Activated CD4-positive, alpha-beta T cell treated with anti-CD3 and anti-CD28 coated beads, Interleukin-2, amount 50 U/mL, for 16 hours (primary cell): ENCODE measurements at regions not wholly inside any gene's neighbourhood (a gene's known extent, or its start where the extent isn't known, plus 50 kb on each side); places are given as distances from the start of the nearest gene placed in this dataset.
"Not testable (repeated sequence)": the region's sequence is repeated elsewhere in the genome, so short reads cannot be mapped to it uniquely, and the experiment has no call there.

Source experiments
- DNase-seq: peaks from one replicate; pipeline ENCODE4 v3.0.0-alpha.2; 2020

DNA sequence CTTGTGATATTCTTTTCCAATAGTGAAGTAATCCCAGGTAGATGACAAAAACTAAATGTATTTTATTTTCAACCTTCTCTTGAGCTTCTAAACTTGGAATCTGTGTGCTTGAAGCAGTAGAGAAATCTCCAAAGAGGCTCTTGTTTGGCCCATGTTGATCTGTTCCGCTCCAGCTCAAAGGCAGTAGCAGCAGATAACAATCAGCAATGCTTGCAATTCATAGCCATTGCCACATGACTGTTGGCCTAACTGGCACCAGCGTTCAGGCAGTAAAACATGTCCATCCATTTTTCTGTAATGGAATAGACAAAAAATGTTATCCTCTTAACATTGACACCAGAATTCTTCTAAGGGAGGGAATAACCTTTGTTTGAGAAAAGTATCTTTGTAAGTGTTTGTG is 270.7 kb upstream of the MSX2 start:
- no peak for DNase-seq

DNA sequence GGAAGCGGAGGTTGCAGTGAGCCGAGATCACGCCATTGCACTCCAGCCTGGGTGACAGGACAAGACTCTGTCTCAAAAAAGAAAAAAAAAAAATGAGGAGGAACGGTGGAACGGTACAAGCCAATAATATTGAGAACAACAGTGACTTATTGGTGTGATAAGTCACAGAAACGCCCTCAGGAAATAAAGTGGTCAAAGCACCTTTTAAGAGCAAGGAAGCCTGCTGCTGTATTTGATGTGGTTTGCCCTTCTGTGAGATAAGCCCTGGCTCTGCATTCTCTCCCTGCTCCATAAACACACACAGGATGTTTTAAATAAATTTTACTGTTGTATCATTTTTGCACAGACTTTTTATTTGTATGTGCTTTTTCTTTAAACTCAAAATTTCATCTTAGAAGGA is 269.9 kb upstream of the MSX2 start:
- DNase-seq: peak; percentile 5

DNA sequence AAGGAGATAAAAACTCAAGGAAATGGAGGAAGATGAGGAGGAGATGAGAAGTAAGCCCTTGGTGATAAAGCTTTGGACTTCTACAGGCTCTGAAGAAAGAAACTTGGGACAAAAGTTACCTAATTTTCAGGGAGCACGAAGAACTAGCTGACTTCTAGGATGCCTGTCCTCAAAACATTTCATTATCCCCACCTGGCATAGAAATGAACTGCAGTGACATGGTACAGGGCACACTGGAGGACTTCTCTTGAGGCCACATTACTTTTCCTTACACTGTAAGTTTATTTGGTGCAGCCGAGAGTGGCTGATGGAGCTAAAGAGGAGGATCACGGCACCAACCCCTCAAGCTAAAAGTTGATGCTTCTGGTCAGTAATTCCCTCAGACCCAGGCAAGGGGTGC is 269.5 kb upstream of the MSX2 start:
- DNase-seq: no peak

DNA sequence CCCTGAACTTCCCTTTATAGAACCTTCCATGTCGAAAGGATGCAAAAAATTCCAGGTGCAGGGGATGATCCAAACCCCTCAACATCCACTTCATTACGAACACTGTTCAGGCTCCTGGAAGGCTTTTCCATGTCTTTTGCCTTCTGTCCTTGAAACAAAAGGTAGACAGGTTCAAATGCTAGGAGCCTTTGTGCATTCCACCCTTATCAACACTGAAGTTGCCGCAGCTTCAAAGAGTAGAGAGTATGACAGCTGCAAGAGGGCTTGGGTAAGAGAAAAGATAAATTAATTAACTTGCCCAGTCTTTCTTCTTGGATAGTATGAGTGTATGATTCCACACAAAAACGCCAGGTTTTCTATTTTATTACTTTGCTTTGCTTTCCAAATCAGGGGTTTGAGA is 269.1 kb upstream of the MSX2 start:
- DNase-seq: no peak

DNA sequence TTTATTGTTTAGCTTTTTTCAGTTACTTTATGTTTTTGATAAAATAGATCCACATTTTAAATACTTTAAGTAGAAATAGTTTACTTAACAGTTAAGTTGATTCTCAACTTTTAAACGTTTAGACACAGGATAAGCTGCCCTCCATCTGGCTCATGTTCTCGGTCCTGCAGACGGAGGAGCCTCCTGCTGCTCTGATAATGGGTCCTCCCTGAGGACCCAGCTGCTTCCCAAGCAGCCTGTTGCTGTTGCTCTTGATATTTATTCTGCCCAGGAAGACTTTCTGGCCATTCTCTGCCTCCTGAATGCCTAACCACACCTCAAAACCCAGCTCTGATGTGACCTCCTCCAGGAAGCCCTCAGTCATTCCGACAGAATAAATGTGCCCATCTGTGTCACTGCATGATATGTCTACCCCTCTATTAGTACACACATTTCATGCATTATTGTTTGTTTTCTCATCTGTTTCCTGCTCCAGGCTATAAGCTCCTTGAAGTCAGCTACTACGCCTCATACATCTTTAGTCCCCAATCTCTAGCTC is 267.2 kb upstream of the MSX2 start:
- no peak for DNase-seq

DNA sequence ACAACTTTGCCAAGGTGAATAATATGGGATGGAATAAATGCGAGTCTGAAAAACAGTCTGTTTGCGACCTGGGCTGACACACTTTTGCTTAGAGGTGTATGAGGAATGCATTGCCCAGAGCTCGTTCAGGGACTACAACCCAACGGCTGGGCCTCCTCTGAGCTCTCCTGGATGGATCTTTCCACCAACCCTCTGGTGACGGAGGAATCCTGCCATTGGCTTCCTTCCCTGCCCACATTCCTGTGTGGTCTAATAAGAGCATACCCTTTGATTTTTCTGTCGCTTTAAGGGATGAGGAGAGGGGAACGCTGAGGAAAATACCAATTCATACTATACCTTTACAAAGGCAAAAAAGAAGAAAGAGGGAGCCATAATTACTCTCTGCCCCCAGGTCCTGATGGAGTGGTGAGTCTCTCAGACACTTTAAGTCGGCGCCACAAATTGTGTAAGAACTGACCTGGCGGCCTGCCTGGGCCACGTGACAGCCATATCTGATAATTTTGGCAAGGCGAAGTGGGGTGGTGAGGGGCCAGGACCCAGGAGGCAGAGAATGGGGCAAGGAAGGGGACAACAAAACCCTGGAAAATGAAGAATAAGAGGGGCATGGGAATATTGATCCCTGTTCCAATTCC is 265.2 kb upstream of the MSX2 start:
- no peak for DNase-seq

DNA sequence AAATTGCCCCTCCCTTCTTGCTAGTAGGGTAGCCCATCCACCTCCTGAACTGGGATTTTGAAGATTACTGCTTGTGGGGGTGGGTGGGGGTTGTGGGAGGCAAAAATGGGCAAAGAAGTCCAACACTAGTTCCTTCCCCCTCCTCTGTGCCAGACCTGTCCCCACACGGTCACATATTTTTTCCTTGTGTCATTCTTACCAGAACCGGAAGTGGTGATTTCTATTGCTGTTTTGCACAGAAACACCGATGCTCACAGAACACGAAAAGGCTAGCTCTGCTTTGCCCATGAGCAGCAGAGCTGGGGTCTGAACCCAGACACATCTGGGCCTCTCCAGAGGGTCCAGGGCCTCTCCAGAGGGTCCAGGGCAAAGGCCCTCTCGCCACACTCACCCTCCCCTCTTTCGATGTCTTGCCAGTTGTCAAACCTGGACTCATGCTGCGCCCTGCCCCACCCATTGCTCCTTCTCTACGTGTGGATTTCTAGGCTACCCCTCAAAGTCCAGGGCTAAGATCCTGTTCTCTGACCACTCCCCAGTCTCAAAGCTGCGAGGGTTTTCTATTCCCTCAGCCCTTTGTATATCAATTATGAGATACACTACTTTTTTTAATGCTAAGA is 264.4 kb upstream of the MSX2 start:
- DNase-seq: no peak

DNA sequence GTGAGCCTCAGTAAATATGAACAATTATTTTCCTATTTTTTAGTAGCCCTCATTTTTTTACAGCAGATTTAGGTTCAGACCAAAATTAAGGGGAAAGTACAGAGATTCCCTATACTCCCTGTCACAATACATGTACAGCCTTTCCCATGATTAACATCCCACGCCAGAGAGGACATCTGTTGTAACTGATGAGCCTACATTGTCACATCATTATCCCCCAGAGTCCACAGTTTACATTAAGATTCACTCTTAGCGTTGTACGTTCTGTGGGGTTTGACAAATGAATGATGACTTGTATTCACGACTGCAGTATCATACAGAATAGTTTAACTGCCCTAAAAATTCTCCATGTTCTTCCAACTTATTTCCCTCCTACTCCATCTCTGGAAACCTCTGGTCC is 262.3 kb upstream of the MSX2 start:
- no peak for DNase-seq

DNA sequence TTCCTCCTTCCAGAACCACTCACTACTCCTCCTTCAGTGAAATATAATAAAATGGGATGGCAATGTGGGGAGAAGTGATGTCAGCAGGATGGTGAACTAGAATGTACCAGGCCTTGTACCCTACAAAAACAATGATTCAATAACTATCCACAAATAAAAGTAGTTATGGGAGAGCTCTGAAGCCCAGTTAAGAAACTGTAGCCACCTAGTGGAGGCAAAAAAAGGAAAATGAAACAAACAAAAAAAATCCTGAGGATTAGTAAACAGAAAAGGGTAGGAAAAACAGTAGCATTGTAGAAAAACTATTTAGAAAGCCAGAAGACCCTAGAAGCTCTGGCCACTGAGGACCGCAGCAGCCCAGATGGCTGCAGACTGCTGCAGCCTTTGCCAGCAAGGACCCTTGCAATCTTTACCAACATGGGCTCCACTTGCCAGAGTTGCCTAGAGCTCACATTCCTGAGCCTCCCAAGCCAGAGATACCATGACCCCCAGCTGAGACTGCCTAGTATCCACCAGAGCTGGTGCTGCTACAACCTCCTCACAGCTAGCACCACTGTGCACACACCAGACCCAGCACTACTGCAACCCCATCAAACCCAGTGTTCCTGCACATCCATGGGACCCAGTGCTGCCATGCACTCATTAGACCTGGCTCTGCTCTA is 259.7 kb upstream of the MSX2 start:
- DNase-seq: no peak

DNA sequence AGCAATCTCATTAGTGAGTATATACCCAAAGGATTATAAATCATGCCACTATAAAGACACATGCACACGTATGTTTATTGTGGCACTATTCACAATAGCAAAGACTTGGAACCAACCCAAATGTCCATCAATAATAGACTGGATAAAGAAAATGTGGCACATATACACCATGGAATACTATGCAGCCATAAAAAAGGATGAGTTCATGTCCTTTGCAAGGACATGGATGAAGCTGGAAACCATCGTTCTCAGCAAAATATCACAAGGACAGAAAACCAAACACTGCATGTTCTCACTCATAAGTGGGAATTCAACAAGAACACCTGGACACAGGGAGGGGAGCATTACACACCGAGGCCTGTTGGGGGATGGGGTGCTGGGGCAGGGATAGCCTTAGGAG is 252.9 kb upstream of the MSX2 start:
- DNase-seq: not testable (repeated sequence)

DNA sequence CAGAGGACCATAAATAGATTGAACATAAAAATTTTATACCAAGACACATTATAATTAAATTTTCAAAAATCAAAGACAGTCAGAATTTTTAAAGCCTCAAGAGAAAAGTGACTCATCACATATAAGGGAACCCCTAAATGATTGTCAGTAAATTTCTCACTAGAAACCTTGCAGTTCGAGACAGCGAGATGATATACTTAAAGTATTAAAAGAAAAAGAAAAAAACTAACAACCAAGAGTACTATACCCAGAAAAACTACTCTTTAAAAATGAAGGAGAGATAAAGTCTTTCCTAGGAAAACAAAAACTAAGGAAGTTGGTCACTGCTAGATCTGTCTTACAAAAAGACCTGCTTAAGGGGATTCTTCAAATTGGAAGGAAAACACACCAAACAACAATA is 251.4 kb upstream of the MSX2 start:
- no peak for DNase-seq

DNA sequence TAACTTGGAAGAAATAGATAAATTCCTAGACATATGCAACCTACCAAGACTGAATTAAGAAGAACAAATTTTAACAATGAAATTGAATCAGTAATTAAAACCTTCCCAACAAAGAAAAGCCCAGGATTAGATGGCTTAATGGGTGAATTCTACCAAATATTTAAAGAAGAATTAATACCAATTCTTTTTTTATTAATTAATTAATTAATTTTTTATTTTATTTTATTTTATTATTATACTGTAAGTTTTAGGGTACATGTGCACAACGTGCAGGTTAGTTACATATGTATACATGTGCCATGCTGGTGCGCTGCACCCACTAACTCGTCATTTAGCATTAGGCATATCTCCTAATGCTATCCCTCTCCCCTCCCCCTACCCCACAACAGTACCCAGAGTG is 248.4 kb upstream of the MSX2 start:
- DNase-seq: not testable (repeated sequence)

DNA sequence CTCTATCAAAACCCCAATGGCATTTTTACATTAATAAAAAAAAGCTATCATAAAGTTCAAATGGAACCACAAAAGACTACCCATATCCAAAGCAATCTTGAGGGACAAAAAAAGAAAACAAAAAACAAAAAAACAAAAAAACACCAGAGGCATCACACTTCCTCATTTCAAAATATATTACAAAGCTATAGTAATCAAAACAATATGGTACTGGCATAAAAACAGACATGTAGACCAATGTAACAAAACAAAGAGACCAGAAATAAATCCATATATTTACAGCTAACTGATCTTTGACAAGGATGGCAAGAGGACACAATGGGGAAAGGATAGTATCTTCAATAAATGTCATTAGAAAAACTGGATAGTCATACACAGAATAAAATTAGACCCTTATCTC is 245.1 kb upstream of the MSX2 start:
- DNase-seq: no peak

DNA sequence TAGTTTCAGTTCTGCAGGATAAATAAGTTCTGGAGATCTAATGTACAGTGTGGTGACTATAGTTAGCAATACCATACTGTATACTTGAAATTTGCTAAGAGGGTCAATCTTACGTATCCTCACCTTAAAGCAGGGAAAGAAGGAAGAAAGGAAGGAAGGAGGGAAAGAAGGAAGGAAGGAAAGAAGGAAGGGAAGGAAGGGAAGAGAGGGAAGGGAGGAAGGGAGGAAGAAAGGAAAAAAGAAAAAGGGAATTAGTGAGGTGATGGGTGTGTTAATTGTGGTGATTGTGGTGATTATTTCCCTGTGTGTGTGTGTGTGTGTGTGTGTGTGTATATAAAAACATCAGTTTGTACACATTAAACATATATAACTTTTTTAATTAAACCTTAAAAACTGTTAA is 242.6 kb upstream of the MSX2 start:
- no peak for DNase-seq

DNA sequence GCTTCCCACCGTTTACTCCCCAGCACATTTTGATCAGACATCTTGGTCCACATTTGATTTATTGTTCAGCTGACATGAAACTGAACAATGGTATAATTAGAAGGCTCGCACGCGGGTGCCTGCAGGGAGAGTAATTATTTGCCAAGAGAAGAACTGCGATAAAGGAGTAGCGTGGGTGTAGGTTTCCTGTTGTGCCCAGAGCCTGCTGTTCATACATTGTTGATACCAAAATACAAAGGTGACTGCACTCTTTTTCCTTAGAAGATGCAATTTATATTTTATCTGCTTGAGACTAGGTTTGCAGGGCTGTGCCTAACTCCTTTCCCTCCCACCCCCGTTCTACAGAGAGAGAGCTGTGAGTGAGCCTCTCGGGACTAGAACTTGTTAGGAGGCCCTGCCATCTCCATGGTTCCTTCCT is 241.8 kb upstream of the MSX2 start:
- no peak for DNase-seq

DNA sequence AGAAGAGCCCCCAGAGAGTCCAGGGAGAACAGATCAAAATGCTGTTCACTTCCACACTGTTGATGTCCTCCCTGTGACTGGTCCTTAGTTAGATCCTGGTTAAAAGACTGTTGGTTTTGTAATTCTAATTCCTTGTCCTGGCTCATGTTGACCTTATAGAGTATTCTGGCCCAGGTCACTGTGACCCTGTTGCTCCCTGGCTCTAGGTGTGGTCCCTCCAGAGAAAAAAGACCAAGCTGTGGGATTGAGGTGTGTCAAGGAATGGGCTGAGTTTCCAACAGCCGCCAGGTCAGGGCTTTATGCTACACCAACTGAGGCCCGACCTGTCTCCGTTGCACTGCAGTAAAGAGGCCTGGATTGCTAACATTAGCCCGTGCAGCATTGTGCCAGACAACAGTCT is 241.0 kb upstream of the MSX2 start:
- DNase-seq: no peak

DNA sequence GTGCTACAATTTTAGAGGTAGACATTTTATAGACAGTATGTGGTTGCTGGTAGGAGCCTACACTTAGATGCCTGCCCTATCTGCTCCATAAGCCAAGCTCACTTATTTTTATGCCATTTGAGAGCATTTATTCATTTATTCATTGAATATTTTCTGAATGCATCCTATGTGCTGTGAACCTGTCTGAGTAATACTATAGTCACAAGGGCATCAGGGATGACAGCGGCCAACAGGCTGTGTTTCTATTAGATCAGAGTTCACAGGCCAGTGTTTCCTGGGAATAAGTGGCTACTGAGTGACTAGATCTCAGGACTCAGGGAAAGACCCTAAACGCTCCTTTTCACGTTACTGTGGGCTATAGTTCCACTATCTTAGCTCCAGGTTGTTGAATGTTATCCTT is 235.2 kb upstream of the MSX2 start:
- no peak for DNase-seq

DNA sequence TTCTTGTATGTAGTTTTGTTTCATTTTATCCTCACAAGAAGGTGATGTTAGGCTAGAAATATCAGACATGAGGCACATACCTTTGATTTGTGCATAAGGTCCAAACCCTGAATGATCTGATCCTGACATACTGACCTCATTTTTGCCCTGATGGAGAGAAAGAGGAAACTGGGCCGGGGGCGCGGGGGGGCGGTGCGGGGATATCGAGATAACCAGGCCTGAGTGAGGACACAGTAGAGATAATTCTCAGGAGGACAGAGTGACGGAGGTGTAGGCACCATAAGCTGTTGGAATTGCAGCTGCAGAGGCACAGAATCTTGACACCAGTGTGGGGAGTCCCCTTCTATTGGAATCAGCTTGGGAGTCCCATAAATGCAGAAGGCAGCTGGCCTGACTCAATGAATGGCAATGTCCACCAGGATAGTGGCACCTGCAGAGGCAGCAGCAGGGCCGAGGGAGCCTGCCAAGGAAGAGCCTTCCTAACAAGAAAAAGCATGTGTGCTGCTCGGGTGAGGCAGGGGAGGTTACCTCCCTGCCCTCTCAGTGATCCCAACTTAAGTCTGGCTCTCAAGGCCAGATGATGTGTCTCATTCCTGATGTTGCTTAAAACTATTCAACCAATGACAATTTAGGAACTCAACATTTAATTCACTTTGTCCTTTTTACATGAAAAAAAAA is 234.3 kb upstream of the MSX2 start:
- no peak for DNase-seq

DNA sequence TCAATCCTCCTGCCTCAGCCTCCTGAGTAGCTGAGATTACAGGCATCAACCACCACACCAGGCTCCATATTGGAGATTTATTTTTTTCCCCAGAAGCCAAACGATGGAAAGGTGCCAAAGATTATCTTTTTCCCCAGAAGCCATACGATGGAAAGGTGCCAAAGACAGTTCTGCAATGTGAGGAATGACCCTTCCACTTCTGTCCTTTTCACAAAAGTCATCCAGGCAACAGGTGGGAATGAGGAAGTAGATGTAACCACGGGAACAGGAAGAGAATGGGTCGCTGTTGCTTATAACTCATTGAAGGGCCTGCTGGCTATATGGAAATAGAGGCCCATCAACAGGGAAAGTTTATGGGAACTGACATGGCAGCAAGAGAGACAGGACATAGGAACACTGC is 233.7 kb upstream of the MSX2 start:
- DNase-seq: no peak

DNA sequence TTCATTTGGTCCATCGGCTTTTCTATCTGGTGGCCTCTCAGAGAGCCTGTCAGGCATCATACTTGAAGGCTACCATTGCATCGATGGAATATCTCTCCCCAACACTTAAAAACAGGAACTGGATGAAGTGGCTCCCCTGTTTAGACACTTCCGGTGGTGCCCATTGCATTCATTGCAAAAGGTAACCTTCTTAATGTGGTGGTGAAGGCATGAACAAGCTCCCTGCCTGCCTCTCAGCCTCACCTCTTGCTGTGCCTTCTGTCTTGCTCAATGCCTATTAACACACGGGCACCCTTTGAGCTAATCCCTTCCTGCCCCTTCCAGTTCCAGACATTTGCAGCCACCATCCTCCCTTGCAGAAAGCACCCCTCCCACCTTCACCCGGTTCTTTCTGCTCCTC is 233.1 kb upstream of the MSX2 start:
- DNase-seq: no peak

DNA sequence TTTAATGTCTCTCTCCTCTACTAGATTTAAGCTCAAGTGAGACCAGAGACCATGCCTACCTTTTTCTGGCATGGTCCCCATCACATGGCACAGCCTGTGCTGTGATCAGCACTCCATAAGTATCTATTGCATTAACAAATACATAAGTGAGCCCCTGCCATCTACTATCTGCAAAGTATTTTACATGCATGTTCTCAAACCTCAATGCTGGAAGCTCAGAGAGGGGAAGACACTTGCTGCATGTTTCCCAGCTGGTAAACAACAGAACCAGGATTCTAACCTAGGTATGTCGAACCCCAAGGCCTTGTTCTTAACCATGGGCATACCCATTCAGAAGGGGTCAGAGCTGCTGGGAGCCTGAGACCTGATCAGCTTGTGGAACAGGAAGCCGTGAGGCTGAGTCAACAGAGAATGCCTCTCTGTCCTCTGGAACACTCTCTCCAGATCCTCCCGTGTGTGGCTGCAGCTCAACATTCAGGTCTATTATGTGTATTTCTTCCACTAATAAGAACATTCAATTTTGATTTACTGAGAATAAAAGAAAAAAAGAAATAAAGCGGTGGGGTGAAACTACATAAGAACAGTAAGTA is 232.5 kb upstream of the MSX2 start:
- DNase-seq: no peak

DNA sequence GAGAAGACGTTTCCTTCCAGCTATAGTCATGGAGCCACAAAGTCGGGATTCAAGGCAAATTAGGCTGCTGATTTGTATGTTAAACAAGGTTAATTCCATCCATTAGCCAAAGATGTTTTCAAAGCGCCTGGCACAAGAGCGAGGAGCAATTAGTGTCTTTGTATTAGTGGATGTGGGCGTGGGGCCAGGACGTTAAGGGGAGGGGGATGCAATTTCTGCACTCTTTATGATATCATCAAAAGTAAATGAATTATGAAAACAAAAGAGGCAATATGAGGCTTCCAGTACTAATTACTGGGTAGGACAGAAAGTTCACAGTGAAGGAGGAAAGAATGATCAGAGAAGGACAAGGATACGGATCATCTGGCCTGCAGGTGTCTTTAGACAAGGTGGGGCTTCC is 230.9 kb upstream of the MSX2 start:
- DNase-seq: no peak

DNA sequence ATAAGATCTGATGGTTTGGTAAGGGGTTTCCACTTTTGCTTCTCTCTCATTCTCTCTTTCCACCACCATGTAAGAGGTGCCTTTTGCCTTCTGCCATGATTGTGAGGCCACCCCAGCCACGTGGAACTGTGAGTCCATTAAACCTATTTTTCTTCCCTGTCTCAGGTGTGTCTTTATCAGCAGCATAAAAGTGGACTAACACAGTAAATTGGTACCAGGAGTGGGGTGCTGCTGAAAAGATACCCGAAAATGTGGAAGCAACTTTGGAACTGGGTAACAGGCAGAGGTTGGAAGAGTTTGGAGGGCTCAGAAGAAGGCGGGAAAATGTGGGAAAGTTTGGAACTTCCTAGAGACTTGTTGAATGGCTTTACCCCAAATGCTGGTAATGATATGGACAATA is 226.4 kb upstream of the MSX2 start:
- not testable (repeated sequence) for DNase-seq

DNA sequence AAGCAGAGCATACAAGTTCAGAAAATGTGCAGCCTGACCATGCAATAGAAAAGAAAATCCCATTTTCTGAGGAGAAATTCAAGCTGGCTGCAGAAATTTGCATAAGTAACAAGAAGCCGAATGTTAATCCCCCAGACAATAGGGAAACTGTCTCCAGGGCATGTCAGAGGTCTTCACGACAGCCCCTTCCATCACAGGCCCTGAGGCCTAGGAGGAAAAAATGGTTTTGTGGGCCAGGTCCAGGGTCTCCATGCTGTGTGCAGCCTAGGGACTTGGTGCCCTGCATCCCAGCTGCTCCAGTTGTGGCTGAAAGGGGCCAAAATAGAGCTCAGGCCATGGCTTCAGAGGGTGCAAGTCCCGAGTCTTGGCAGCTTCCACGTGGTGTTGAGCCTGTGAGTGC is 225.8 kb upstream of the MSX2 start:
- DNase-seq: not testable (repeated sequence)
